Activated CD8-positive, alpha-beta T cell treated with anti-CD3 and anti-CD28 coated beads for 36 hours (primary cell): ENCODE measurements at regions not wholly inside any gene's neighbourhood (a gene's known extent, or its start where the extent isn't known, plus 50 kb on each side); places are given as distances from the start of the nearest gene placed in this dataset.

Source experiments
- ATAC-seq: fragments of 200-7000 bp; cut with Tn5 transposase; one replicate; pipeline ENCODE4 v1.10.0; 2021; ENCODE audit warnings: mild to moderate bottlenecking, moderate library complexity
- CTCF ChIA-PET: fragments of 350-600 bp; sonication (Branson Sonifier 250); formaldehyde crosslinking; loops from one replicate; lab custom pipeline; 2021; ENCODE audit warnings: antibody characterized with exemption; lab: Charles Lee
- POLR2A ChIA-PET: fragments of 350-600 bp; sonication (Branson Sonifier 250); formaldehyde crosslinking; loops from one replicate; lab custom pipeline; 2021; ENCODE audit warnings: antibody characterized with exemption; lab: Charles Lee
- DNase-seq: peaks from one replicate; pipeline ENCODE4 v3.0.0-alpha.2; 2020
- H3K27ac Mint-ChIP-seq: one replicate; pipeline ENCODE4 v1.8.0; 2021; ENCODE audit warnings: mild to moderate bottlenecking, mixed read lengths
- H3K27me3 Mint-ChIP-seq: one replicate; pipeline ENCODE4 v1.8.0; 2021; ENCODE audit warnings: mixed read lengths
- H3K36me3 Mint-ChIP-seq: one replicate; pipeline ENCODE4 v1.8.0; 2021; ENCODE audit warnings: low read depth, mixed read lengths
- H3K4me1 Mint-ChIP-seq: one replicate; pipeline ENCODE4 v1.8.0; 2021; ENCODE audit warnings: low read depth, mixed read lengths
- H3K4me3 Mint-ChIP-seq: one replicate; pipeline ENCODE4 v1.8.0; 2021; ENCODE audit warnings: mild to moderate bottlenecking, moderate library complexity, mixed read lengths
- H3K9me3 Mint-ChIP-seq: one replicate; pipeline ENCODE4 v1.8.0; 2021; ENCODE audit warnings: mixed read lengths
- intact Hi-C: fragments of 100-400 bp; cut with micrococcal nuclease; formaldehyde crosslinking; loops from one replicate; pipeline ENCODE4 v1.10.0; 2022
- TF ChIP-seq, protein P1 (sequence below): fragments of 200-600 bp; IDR thresholded peaks from one replicate; pipeline ENCODE4 v1.8.0; 2022; ENCODE audit warnings: antibody characterized with exemption, mild to moderate bottlenecking

DNA sequence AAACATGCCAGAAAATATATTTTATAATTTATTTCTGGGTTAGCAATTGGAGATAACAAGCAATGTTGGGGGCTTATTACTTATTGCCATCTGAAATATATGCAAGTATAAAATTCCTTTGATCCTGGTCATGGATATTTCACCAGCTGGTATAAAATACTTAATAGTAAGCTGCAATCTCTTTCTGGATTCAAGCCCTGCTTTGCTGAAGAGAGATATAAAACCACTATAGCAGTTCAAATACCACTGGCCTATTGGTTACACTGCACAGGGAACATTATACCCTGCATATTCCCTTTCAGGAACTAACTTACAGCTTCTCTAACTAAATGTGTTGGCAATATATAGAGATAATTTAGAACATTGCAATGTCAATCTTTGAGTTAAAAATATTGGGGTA, 546.2 kb upstream of the ATP2B1 start:
- no peak overlapping the region for H3K4me3 Mint-ChIP-seq
- POLR2A ChIA-PET, result no interaction called here
- no peak for ATAC-seq

DNA sequence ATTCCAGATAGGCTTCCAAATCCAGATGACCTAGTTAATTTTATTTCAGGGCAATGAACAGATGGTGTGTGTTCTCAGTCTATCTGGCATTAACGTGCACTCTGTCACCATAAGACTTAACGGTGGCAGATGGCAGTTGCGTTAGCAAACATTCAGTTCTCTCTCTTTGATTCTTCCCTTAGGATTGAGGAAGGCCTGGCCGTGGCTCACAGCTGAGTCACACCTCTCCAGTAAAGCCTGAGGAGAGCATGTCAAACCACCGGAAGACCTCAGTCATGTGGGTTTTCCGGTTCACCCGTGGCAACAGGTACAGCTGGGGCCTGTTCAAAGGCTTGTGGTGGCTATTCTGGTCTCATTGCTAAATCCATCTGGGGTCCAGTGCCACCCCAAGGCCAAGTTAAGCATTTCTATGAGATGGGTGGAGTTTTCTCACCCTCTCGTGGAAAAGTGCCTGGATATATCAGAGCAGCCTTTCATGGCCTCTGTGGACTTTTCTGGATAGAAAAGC, 545.1 kb upstream of the ATP2B1 start:
- Mint-ChIP-seq H3K27me3 (no peaks in the 10 kb centered on the region), H3K4me3 (no peak overlapping the region), H3K4me1 (peaks cover 6% of the 10 kb centered on the region), H3K36me3 (no peaks in the 10 kb centered on the region), H3K9me3 (no peaks in the 10 kb centered on the region), H3K27ac (no peak overlapping the region)
- POLR2A ChIA-PET, result no interaction called here
- peak; percentile 83 for ATAC-seq
- CTCF ChIA-PET, result no interaction called here
- intact Hi-C loops, result no loop called here
- TF ChIP-seq, protein P1, sequence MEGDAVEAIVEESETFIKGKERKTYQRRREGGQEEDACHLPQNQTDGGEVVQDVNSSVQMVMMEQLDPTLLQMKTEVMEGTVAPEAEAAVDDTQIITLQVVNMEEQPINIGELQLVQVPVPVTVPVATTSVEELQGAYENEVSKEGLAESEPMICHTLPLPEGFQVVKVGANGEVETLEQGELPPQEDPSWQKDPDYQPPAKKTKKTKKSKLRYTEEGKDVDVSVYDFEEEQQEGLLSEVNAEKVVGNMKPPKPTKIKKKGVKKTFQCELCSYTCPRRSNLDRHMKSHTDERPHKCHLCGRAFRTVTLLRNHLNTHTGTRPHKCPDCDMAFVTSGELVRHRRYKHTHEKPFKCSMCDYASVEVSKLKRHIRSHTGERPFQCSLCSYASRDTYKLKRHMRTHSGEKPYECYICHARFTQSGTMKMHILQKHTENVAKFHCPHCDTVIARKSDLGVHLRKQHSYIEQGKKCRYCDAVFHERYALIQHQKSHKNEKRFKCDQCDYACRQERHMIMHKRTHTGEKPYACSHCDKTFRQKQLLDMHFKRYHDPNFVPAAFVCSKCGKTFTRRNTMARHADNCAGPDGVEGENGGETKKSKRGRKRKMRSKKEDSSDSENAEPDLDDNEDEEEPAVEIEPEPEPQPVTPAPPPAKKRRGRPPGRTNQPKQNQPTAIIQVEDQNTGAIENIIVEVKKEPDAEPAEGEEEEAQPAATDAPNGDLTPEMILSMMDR, result peak; percentile 15
- peak; percentile 60 for DNase-seq

More for the DNA sequence above, 546.2 kb upstream of the ATP2B1 start:
- CTCF ChIA-PET, result no interaction called here
- intact Hi-C loops, result no loop called here
- Mint-ChIP-seq H3K27me3 (no peaks in the 10 kb centered on the region), H3K27ac (no peak overlapping the region), H3K4me1 (peaks cover 6% of the 10 kb centered on the region), H3K36me3 (no peaks in the 10 kb centered on the region), H3K9me3 (no peaks in the 10 kb centered on the region)
- no peak for DNase-seq
- TF ChIP-seq, protein P1, result no peak

DNA sequence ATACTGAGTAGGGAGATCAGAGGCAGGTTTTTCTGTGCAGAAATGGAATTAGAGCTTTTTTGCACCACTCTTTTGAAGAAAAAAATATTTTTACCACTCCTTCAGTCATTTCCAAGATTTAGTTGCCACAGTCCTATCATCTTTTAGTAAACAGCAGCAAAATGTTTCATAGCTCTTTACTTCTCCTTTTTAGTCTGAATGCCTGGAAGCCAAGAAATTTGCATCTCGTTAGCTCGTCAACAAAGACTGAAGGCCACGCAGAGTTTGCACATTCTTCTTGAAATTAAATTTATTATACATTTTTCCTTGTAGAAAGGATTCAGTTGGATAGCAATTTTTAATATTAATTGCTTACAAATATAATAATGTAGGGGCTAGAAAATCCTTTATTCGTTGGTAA, 544.5 kb upstream of the ATP2B1 start:
- peaks cover 6% of the 10 kb centered on the region for H3K4me1 Mint-ChIP-seq
- CTCF ChIA-PET, result interaction anchor here (0.8 kb wide), 1 partner anchor 710 kb away, joined by 4 read pairs; no protein-coding TSS in a partner anchor
- ATAC-seq (no peak), DNase-seq (no peak)
- H3K36me3 Mint-ChIP-seq, result no peaks in the 10 kb centered on the region
- POLR2A ChIA-PET, result no interaction called here
- H3K27me3 Mint-ChIP-seq, result no peaks in the 10 kb centered on the region
- H3K9me3 Mint-ChIP-seq, result no peaks in the 10 kb centered on the region
- intact Hi-C loops, result no loop called here
- no peak overlapping the region for H3K4me3 Mint-ChIP-seq
- H3K27ac Mint-ChIP-seq, result no peak overlapping the region
- TF ChIP-seq, protein P1, result no peak

DNA sequence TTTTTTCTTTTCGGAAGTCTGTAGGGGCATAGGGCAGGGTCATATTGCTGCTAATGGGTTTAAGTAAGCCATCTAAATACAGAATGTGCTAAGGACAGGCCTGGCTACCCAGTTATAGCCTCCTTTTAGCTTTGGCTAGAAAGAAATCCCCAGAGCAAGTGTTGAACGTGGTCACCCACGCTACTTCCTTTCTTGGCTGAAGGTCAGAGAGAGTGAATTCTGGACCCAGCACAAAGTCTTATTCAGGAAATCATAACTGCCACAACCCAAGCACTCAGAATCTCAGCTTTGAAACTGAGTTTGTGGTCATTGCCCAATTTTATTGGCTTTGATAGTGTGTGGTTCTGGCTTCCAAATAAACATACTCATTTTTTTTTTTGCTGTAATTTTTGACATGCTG, 542.1 kb upstream of the ATP2B1 start:
- no peaks in the 10 kb centered on the region for H3K36me3 Mint-ChIP-seq
- ATAC-seq (no peak), DNase-seq (no peak)
- ChIA-PET POLR2A (no interaction called here), CTCF (no interaction called here)
- H3K9me3 Mint-ChIP-seq, result no peaks in the 10 kb centered on the region
- no peaks in the 10 kb centered on the region for H3K27me3 Mint-ChIP-seq
- TF ChIP-seq, protein P1, result no peak
- H3K4me3 Mint-ChIP-seq, result no peak overlapping the region
- intact Hi-C loops, result no loop called here
- no peak overlapping the region for H3K27ac Mint-ChIP-seq
- H3K4me1 Mint-ChIP-seq, result peaks cover 6% of the 10 kb centered on the region

DNA sequence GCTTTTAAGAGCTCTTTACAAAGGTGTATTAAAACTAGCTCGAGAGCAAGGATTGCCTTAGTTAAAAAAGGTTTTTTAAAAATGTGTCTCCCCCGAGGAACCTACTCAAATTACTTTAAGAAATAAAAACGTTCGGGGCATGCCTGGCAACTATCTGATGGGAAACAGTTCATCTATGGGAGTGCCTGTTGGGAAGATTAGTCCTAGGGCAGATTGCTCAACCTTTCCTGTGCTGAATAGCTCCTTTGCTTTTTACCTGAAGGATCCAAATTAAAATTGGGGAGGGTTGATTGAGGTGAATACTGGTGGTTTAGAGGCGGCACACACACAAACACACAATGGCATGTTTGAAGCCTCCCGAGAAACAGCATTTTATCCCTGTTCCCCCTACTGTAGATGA, 541.4 kb upstream of the ATP2B1 start:
- Mint-ChIP-seq H3K27ac (no peak overlapping the region), H3K27me3 (no peaks in the 10 kb centered on the region), H3K4me3 (no peak overlapping the region), H3K36me3 (no peaks in the 10 kb centered on the region), H3K4me1 (peaks cover 6% of the 10 kb centered on the region), H3K9me3 (no peaks in the 10 kb centered on the region)
- ChIA-PET CTCF (interaction anchor here (1.5 kb wide), 1 partner anchor 604 kb away, joined by 3 read pairs; no protein-coding TSS in a partner anchor), POLR2A (no interaction called here)
- intact Hi-C loops, result no loop called here
- DNase-seq, result no peak
- TF ChIP-seq, protein P1, result no peak
- ATAC-seq, result no peak
